ENCODE measurements at regions not wholly inside any gene's neighbourhood (a gene's known extent, or its start where the extent isn't known, plus 50 kb on each side); places are given as distances from the start of the nearest gene placed in this dataset.

DNA sequence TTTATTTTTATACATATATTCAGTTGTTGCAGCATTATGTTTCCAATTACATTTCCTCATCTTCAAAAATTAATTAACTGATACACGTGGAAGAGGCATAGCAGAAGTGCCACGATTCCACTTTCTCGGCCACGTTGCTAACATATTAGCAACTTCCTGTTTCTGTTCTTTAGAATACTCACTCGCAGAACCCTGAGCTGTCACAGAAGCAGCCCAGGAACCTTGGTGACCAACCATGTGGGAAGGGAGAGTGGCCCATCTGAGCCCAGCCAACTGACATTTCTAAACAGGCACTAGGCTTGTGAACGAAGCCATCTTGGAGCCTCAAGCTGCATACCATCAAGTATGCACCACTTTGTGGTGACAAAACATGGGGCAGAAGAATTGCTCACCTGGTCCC lies 350.1 kb downstream of the CBLN2 start:
- H3K27me3 Mint-ChIP-seq (ENCODE audit: low read depth): no peaks in the 10 kb centered on the region
- TF ChIP-seq ELF4 (CRISPR knock-in tag; IDR thresholded peaks at IDR 0.05; ENCODE audit: low read depth) (no peak), NR1H2 (CRISPR knock-in tag; IDR thresholded peaks at IDR 0.05) (no peak), FOXP4 (CRISPR knock-in tag; IDR thresholded peaks at IDR 0.05) (no peak), KAT7 (CRISPR knock-in tag; IDR thresholded peaks at IDR 0.05; ENCODE audit: borderline replicate concordance) (no peak), CTCF (IDR thresholded peaks at IDR 0.05) (no peak), MLX (CRISPR knock-in tag; IDR thresholded peaks at IDR 0.05) (no peak)
- TF ChIP-seq, protein P1, sequence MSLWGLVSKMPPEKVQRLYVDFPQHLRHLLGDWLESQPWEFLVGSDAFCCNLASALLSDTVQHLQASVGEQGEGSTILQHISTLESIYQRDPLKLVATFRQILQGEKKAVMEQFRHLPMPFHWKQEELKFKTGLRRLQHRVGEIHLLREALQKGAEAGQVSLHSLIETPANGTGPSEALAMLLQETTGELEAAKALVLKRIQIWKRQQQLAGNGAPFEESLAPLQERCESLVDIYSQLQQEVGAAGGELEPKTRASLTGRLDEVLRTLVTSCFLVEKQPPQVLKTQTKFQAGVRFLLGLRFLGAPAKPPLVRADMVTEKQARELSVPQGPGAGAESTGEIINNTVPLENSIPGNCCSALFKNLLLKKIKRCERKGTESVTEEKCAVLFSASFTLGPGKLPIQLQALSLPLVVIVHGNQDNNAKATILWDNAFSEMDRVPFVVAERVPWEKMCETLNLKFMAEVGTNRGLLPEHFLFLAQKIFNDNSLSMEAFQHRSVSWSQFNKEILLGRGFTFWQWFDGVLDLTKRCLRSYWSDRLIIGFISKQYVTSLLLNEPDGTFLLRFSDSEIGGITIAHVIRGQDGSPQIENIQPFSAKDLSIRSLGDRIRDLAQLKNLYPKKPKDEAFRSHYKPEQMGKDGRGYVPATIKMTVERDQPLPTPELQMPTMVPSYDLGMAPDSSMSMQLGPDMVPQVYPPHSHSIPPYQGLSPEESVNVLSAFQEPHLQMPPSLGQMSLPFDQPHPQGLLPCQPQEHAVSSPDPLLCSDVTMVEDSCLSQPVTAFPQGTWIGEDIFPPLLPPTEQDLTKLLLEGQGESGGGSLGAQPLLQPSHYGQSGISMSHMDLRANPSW (CRISPR knock-in tag; conservative IDR thresholded peaks at IDR 0.05; ENCODE audit: low read depth): no peak
- TF ChIP-seq, protein P2, sequence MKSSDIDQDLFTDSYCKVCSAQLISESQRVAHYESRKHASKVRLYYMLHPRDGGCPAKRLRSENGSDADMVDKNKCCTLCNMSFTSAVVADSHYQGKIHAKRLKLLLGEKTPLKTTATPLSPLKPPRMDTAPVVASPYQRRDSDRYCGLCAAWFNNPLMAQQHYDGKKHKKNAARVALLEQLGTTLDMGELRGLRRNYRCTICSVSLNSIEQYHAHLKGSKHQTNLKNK (CRISPR knock-in tag; IDR thresholded peaks at IDR 0.05): no peak
- TF ChIP-seq, protein P3, sequence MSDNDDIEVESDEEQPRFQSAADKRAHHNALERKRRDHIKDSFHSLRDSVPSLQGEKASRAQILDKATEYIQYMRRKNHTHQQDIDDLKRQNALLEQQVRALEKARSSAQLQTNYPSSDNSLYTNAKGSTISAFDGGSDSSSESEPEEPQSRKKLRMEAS (CRISPR knock-in tag; IDR thresholded peaks at IDR 0.05): no peak
- TF ChIP-seq, protein P4, sequence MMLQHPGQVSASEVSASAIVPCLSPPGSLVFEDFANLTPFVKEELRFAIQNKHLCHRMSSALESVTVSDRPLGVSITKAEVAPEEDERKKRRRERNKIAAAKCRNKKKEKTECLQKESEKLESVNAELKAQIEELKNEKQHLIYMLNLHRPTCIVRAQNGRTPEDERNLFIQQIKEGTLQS (CRISPR knock-in tag; conservative IDR thresholded peaks at IDR 0.05): no peak
- peaks cover 30% of the 10 kb centered on the region for H3K9me3 Mint-ChIP-seq
- ChIA-PET POLR2A (no interaction called here), CTCF (no interaction called here)
- H3K4me1 Mint-ChIP-seq: peaks cover 3% of the 10 kb centered on the region
- no peak overlapping the region for H3K4me3 Mint-ChIP-seq
- H3K36me3 Mint-ChIP-seq: peaks cover 2% of the 10 kb centered on the region; the same call in 1 of the 2 replicates
- DNase-seq (ENCODE audit: low spot score) (no peak), ATAC-seq (no peak)
- no peak overlapping the region for H3K27ac Mint-ChIP-seq

- no peak for ATAC-seq
- Mint-ChIP-seq H3K27ac (no peak overlapping the region), H3K36me3 (peaks cover 7% of the 10 kb centered on the region), H3K9me3 (peaks cover 42% of the 10 kb centered on the region), H3K4me3 (no peak overlapping the region), H3K27me3 (ENCODE audit: low read depth) (no peaks in the 10 kb centered on the region), H3K4me1 (no peaks in the 10 kb centered on the region)
- no peak for DNase-seq (ENCODE audit: low spot score)
- POLR2A ChIA-PET: no interaction called here
- CTCF ChIA-PET: no interaction called here
- no peak for TF ChIP-seq NR2C2 (CRISPR knock-in tag; IDR thresholded peaks at IDR 0.05)
- TF ChIP-seq, protein P5, sequence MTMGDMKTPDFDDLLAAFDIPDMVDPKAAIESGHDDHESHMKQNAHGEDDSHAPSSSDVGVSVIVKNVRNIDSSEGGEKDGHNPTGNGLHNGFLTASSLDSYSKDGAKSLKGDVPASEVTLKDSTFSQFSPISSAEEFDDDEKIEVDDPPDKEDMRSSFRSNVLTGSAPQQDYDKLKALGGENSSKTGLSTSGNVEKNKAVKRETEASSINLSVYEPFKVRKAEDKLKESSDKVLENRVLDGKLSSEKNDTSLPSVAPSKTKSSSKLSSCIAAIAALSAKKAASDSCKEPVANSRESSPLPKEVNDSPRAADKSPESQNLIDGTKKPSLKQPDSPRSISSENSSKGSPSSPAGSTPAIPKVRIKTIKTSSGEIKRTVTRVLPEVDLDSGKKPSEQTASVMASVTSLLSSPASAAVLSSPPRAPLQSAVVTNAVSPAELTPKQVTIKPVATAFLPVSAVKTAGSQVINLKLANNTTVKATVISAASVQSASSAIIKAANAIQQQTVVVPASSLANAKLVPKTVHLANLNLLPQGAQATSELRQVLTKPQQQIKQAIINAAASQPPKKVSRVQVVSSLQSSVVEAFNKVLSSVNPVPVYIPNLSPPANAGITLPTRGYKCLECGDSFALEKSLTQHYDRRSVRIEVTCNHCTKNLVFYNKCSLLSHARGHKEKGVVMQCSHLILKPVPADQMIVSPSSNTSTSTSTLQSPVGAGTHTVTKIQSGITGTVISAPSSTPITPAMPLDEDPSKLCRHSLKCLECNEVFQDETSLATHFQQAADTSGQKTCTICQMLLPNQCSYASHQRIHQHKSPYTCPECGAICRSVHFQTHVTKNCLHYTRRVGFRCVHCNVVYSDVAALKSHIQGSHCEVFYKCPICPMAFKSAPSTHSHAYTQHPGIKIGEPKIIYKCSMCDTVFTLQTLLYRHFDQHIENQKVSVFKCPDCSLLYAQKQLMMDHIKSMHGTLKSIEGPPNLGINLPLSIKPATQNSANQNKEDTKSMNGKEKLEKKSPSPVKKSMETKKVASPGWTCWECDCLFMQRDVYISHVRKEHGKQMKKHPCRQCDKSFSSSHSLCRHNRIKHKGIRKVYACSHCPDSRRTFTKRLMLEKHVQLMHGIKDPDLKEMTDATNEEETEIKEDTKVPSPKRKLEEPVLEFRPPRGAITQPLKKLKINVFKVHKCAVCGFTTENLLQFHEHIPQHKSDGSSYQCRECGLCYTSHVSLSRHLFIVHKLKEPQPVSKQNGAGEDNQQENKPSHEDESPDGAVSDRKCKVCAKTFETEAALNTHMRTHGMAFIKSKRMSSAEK (CRISPR knock-in tag; IDR thresholded peaks at IDR 0.05; ENCODE audit: borderline replicate concordance): no peak
- no peak for TF ChIP-seq PREB (CRISPR knock-in tag; IDR thresholded peaks at IDR 0.05; ENCODE audit: borderline replicate concordance)
- TF ChIP-seq MXD4 (CRISPR knock-in tag; IDR thresholded peaks at IDR 0.05; ENCODE audit: borderline replicate concordance): no peak
- no peak for TF ChIP-seq ESRRA (CRISPR knock-in tag; IDR thresholded peaks at IDR 0.05; ENCODE audit: borderline replicate concordance)
- TF ChIP-seq, protein P6, sequence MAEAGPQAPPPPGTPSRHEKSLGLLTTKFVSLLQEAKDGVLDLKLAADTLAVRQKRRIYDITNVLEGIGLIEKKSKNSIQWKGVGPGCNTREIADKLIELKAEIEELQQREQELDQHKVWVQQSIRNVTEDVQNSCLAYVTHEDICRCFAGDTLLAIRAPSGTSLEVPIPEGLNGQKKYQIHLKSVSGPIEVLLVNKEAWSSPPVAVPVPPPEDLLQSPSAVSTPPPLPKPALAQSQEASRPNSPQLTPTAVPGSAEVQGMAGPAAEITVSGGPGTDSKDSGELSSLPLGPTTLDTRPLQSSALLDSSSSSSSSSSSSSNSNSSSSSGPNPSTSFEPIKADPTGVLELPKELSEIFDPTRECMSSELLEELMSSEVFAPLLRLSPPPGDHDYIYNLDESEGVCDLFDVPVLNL (CRISPR knock-in tag; IDR thresholded peaks at IDR 0.05; ENCODE audit: borderline replicate concordance, low read depth): no peak
- no peak for TF ChIP-seq TEAD1 (CRISPR knock-in tag; IDR thresholded peaks at IDR 0.05)
- TF ChIP-seq NFE2L1 (CRISPR knock-in tag; IDR thresholded peaks at IDR 0.05): no peak
- TF ChIP-seq FOXK1 (CRISPR knock-in tag; IDR thresholded peaks at IDR 0.05): no peak
- TF ChIP-seq, protein P2 (CRISPR knock-in tag; IDR thresholded peaks at IDR 0.05): no peak
Measured at GRCh38 chr18:72187956-72188355, 356.2 kb downstream of the CBLN2 start.
